Kidney (tissue), 13 donors: ENCODE measurements at regions not wholly inside any gene's neighbourhood (a gene's known extent, or its start where the extent isn't known, plus 50 kb on each side); places are given as distances from the start of the nearest gene placed in this dataset.

ENCODE experiments used
- DNase-seq, 5 donors: peaks; one replicate each; pipeline ENCODE4 v3.0.0-alpha.2; 2013 to 2020
- FAIRE-seq: peaks from 2 replicates; lab custom pipeline; 2012; peaks lifted over from hg19 to GRCh38; lab: Jason Lieb, UNC
- H3K27ac ChIP-seq, 2 donors: one replicate each; pipeline ENCODE4 v1.7.0; 2013; ENCODE audit warnings: low read depth in 2 of 2, low read length in 2 of 2, inconsistent platforms in 1 of 2
- H3K27me3 ChIP-seq: one replicate; pipeline ENCODE4 v1.7.1; 2013; ENCODE audit warnings: low read length, inconsistent platforms; ENCODE audit not compliant: control insufficient read depth, insufficient read depth
- H3K36me3 ChIP-seq, 3 donors: one replicate each; pipeline versions ENCODE4 v1.7.0 to v1.7.1; 2013; ENCODE audit warnings: low read length in 3 of 3, control low read depth in 1 of 3, inconsistent platforms in 1 of 3; ENCODE audit not compliant: insufficient read depth in 3 of 3, control insufficient read depth in 2 of 3
- H3K4me1 ChIP-seq, 3 donors: one replicate each; pipeline versions ENCODE4 v1.7.0 to v1.7.1; 2013; ENCODE audit warnings: low read length in 3 of 3, inconsistent platforms in 1 of 3, low read depth in 1 of 3; ENCODE audit not compliant: control insufficient read depth in 2 of 3, insufficient read depth in 2 of 3
- H3K4me3 ChIP-seq, 3 donors: one replicate each; pipeline versions ENCODE4 v1.7.0 to v1.8.1; 2013; ENCODE audit warnings: low read length in 3 of 3, control low read depth in 1 of 3, inconsistent platforms in 1 of 3
- H3K9ac ChIP-seq, 3 donors: one replicate each; pipeline versions ENCODE4 v1.7.0 to v1.7.1; 2013; ENCODE audit warnings: low read length in 3 of 3, control low read depth in 1 of 3, inconsistent platforms in 1 of 3
- H3K9me3 ChIP-seq, 3 donors: one replicate each; pipeline versions ENCODE4 v1.7.0 to v1.7.1; 2013; ENCODE audit warnings: low read length in 3 of 3, control low read depth in 1 of 3, inconsistent platforms in 1 of 3; ENCODE audit not compliant: control insufficient read depth in 2 of 3, insufficient read depth in 1 of 3
- intact Hi-C: fragments of 100-400 bp; cut with DNase I; formaldehyde crosslinking; loops from one replicate; pipeline ENCODE4 v1.11.1; 2022
- TF ChIP-seq, protein P1 (sequence below): IDR thresholded peaks from 3 replicates; pipeline ENCODE4 v1.5.1; 2012; ENCODE audit warnings: mild to moderate bottlenecking, moderate library complexity, borderline replicate concordance; ENCODE audit not compliant: insufficient read depth; ENCODE audit errors: extremely low read depth
- donor health status: control.
- donor health status: control.
- donor health status: control.
- donor health status: control.
- donor health status: control.
- donor health status: DM: yes; HTN: yes; CAD: no.
- donor health status: Normal renal cell carcinoma (clear cell type).

DNA sequence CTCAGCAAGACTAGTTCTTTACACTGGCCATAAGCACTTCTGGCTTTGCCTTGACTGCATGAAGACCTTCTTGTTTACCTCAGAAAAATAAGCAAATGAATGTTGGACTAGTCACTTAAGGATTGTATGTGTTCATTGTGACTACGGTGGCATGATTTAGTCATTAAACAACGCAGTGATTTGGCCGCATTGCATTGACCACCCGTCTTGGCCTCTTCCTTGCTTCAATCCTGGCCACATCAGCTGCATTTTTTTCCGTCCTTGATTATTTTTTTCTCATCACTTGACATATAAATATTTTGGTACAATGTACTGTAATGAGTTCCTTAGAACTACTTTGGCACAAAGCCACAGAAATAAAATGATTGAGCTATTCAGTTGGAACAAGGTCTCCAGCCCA lies 656.2 kb downstream of the RAB28 start:
- Histone ChIP-seq H3K9ac (no peak overlapping the region), H3K27ac (no peak overlapping the region), H3K4me3 (no peak overlapping the region), H3K27me3 (no peaks in the 10 kb centered on the region), H3K9me3 (no peaks in the 10 kb centered on the region), H3K4me1 (no peaks in the 10 kb centered on the region), H3K36me3 (no peaks in the 10 kb centered on the region)
- TF ChIP-seq, protein P1, sequence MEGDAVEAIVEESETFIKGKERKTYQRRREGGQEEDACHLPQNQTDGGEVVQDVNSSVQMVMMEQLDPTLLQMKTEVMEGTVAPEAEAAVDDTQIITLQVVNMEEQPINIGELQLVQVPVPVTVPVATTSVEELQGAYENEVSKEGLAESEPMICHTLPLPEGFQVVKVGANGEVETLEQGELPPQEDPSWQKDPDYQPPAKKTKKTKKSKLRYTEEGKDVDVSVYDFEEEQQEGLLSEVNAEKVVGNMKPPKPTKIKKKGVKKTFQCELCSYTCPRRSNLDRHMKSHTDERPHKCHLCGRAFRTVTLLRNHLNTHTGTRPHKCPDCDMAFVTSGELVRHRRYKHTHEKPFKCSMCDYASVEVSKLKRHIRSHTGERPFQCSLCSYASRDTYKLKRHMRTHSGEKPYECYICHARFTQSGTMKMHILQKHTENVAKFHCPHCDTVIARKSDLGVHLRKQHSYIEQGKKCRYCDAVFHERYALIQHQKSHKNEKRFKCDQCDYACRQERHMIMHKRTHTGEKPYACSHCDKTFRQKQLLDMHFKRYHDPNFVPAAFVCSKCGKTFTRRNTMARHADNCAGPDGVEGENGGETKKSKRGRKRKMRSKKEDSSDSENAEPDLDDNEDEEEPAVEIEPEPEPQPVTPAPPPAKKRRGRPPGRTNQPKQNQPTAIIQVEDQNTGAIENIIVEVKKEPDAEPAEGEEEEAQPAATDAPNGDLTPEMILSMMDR: no peak
- intact Hi-C loops: no loop called here
- no peak for DNase-seq
- FAIRE-seq: no peak

DNA sequence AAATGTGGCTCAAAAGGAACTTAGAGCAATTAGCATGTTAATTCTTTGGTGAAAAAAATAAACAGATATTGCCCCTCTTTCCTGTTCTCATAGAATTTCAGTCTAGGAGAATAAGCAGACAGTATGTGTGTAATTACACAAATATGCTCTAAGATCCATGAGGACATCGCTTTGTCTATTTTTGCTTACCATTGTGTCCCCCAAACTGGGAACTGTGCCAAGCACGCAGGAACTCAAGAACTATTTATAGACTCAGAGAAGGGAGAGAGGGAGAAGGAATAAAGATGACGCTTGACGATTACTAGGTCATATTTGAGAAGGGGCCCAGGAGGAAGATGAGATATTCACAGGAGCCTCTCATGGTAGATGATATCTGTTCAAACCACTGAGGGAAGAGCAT lies 692.6 kb downstream of the RAB28 start:
- FAIRE-seq (no peak), DNase-seq (no peak)
- Histone ChIP-seq H3K4me1 (no peaks in the 10 kb centered on the region), H3K9me3 (no peaks in the 10 kb centered on the region), H3K36me3 (no peaks in the 10 kb centered on the region), H3K4me3 (no peak overlapping the region), H3K27ac (no peak overlapping the region), H3K27me3 (no peaks in the 10 kb centered on the region), H3K9ac (no peak overlapping the region)
- intact Hi-C loops: no loop called here
- TF ChIP-seq, protein P1: no peak

GRCh38 chr4:12787261-12787660 lies 696.9 kb downstream of the RAB28 start:
- H3K4me1 ChIP-seq: no peaks in the 10 kb centered on the region
- no peak overlapping the region for H3K4me3 ChIP-seq
- no peaks in the 10 kb centered on the region for H3K27me3 ChIP-seq
- H3K27ac ChIP-seq: no peak overlapping the region
- no peaks in the 10 kb centered on the region for H3K36me3 ChIP-seq
- FAIRE-seq (no peak), DNase-seq (no peak)
- TF ChIP-seq, protein P1: no peak
- intact Hi-C loops: no loop called here
- H3K9ac ChIP-seq: no peak overlapping the region
- no peaks in the 10 kb centered on the region for H3K9me3 ChIP-seq

DNA sequence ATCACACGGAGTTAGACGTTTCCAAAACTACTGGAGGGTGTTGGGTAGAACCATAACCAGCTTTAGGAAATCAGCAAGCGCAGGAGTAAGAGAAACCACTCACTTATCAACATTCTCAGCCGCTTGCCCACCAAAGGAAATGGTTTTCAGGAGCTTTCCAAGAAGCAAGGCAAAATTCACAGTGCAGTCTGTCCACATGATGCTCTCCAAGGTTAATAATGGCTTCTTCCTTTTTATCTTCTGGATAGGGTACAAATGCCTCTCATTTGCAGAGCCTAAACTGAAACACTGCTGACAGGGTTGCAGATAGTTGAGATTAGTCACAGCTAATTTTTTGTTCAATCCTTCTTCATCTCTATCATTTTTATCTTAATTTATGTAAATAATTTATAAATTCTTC lies 705.4 kb downstream of the RAB28 start:
- Histone ChIP-seq H3K4me1 (no peaks in the 10 kb centered on the region), H3K9me3 (no peaks in the 10 kb centered on the region), H3K9ac (no peak overlapping the region), H3K4me3 (no peak overlapping the region), H3K36me3 (no peaks in the 10 kb centered on the region), H3K27me3 (no peaks in the 10 kb centered on the region), H3K27ac (no peak overlapping the region)
- FAIRE-seq: no peak
- intact Hi-C loops: no loop called here
- no peak for DNase-seq
- TF ChIP-seq, protein P1: no peak
